HK-2 (cell line): ENCODE measurements at regions not wholly inside any gene's neighbourhood (a gene's known extent, or its start where the extent isn't known, plus 50 kb on each side); places are given as distances from the start of the nearest gene placed in this dataset.

ENCODE experiments used
- DNase-seq: peaks from one replicate; pipeline ENCODE4 v3.0.0-alpha.2; 2018; ENCODE audit not compliant: unreplicated experiment

DNA sequence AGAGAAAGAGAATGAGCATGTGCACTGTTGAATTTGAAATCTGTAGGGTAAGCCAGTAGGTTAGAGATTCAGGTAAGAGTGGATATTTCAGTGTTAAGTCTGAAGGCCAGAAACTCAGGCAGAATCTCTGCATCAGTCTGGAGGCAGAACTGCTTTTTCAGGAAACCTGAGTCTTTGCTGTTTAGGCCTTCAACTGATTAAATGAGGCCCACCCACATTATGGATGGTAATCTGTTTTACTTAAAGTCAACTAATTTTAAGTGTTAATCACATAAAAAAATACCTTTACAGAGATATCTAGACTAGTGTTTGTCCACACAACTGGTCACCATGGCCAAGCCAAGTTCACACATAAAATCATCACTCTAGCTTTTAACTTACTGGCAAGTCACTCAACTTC, 205.0 kb upstream of the DDHD1 start:
- no peak for DNase-seq

DNA sequence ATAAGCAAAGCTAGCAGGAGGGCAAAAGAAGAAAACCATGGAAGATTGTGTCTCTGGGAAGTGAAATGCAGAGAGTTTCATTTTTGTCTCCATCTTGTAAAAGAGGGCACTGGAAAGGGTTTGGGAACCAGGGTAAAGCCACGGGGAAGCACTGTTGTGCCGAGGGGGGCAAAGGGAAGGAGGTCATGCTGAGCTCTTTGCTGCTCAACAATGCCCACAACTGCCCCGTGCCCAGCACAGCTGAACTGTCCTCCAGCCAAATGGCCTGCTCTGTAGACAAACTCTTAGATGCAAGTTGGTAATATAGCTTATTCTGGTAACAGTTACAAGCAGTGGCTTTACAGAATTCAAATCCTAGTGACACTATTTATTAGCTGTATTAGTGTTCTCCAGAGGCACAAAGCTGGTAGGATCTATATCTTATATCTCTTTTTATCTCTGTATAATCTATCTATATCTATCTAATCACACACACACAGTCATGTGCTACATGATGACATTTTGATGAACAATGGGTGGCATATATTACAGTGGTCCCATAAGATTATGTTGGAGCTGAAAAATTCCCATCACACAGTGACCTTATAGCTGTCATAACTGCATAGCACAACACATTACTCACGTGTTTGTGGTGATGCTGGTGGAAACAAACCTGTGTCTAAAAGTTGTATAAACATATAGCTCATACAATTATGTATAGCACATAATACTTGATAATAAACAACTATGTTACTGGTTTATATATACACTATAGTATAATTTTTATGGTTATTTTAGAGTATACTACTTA, 203.4 kb upstream of the DDHD1 start:
- no peak for DNase-seq

DNA sequence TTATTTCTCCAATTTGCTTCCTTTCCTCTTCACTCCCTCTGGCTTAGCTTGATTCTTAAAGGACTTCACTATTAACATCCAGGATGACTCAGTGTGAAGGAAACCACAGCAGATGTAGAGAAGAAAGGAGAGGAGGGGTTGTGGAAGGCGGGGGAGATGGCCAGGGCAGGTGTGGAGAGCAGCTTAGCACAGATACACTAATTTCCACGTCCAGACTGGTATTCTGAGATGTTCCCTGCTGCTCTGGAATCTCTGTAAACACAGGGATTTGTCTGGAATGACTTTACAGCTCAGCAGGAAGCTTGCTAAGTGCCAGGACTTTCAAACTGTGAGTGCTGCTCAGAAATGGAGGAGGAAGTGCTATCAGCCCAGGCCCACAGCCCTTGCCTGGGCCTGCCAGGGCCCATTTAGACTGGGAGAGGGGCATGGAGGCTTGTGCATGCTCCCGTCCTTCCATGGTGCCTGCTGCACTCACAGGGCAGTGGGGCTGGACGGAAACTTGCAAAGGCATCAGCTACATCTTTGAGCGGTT, 202.5 kb upstream of the DDHD1 start:
- DNase-seq = no peak

DNA sequence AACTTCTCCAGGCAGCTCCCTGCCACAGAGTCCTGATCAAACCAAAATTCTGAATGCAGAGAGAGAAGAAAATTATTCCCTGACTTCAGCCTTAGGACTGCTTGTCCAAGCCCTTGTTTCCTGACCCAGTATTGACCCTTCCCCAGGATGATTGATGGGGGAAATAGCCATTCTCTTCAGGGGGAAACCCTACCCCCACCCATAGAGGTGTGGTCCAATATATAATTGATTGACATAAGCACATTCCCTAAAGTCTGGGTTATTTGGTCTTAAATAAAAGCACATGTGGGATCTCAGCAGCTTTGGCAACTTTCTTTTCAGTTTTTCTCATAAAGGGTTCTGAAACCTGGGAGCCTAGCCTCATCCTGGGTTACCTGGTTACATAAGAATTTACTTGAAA, 201.2 kb upstream of the DDHD1 start:
- DNase-seq = no peak

DNA sequence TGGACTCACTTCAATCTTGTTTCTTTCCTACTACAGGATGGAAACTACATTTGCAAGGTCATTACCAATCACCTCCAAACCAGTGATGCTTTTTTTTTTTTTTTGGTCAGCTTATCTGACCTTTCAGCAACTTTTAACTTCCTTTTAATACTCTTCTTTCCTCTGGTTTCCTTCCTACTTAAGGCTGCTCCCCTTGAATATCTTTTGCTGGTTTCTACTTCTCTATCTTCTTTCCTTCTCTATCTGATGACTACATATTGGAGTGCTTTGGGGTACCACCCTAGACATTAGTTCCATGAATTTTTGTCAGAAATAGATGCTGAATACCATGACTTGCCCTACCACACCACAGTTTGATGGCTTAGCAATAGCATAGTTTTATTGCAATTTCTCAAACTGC, 197.7 kb upstream of the DDHD1 start:
- no peak for DNase-seq

DNA sequence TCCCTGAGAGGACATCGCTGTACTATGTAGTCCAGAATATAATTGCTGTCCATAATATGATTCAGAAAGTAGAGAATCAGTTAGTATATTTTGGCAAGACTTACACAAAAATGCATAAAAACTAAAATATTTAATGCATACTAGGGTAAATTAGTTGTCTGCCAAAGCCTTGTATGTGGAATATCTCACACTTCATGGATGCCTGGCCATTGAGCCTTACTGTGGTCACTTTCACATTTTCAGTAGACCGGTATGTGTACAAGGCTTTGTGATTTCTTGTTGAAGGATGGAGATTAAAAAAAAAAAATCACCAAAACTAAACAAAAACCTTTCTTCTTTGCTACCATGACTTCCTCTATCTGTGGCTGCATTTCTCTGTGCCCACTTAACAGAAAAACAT, 197.3 kb upstream of the DDHD1 start:
- DNase-seq = no peak

DNA sequence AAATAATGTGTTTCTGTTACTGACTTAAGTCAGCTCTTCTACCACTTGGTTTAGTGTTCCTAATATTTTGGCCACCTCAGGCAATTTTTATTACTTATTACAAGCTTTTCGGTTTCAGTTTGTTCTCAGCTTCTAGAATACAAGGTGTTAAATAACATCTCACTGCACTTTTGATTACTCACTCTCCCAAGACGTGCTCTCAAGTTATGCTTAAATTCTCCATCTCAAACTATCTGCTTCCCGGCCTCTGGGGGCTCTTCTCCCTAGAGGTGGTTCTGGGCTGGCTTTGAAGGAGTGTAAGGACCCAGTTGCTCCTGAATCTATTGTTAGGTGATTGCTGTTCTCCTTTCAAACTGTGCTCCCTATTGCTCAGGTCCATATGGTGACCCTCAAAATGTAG, 193.9 kb upstream of the DDHD1 start:
- no peak for DNase-seq

DNA sequence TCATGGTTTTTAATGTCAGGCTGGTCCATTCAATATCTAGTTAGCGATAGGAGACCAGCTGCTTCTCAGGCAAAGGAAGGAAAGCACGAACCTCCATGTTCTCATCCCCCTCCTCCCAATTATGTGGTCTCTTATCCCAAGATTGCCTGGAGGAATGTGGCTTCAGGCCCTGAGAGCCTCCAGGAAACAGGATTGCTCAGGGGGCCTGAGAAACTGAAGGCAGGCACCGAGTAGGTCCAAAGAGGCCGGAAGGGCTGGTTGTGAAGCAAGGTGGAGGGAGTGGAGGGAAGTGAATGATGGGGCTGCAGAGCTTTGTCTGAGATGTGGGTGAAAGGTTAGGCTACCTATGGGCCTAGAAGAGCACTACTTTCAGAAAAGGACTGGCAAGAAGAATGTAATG, 188.2 kb upstream of the DDHD1 start:
- no peak for DNase-seq

DNA sequence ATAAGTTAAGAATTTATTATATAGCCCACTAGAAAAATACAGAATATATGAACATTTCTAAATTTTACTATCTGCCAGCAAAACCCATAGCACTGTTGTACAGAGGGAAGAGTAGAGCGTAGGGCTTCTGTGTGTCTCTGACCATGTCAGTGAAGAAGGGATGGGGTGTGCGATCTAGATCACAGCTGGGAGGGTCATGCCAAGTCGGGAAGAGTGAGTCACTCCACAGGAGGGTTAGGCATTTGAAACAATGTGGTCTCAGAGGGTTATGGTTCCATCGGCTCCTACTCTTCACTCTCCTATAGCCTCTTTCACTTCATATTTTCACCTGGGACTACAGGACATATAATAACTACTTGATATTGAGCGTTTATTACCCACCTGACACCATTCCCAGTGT, 185.1 kb upstream of the DDHD1 start:
- no peak for DNase-seq

DNA sequence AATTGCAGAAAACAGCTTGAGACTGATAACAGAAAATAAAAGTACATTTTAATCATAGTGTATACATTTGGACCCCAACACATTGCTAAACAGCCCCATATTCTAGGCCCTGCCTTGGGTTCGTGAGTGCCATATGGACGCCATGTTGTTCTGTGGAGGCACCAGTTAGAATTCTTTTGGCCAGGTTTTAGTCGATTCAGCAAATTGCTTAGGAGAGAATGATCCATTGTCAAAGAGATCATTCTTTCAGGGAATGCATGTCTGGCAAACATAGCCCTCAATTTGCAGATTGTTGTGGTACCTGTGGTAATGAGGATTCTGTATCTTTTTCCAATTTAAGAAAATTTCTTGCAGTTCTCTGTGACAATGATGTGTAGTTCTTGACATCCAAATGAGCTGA, 183.6 kb upstream of the DDHD1 start:
- no peak for DNase-seq

DNA sequence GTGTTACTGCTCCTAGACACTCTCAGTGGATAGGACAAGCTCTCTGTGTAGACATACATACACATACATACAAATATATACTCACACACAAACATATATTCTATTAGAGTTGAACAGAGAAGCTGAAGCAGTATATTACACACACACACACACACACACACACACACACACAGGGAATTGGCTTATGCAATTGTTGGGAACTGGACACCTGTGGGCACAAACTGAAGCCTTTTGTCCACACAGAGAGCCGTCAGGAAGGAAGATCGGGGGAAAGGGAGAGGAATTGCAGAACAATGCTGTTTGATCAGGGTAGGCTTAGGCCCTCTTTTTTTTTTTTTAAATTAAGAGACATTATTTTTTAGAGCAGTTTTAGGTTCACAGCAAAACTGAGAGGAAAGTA, 180.7 kb upstream of the DDHD1 start:
- DNase-seq = no peak

DNA sequence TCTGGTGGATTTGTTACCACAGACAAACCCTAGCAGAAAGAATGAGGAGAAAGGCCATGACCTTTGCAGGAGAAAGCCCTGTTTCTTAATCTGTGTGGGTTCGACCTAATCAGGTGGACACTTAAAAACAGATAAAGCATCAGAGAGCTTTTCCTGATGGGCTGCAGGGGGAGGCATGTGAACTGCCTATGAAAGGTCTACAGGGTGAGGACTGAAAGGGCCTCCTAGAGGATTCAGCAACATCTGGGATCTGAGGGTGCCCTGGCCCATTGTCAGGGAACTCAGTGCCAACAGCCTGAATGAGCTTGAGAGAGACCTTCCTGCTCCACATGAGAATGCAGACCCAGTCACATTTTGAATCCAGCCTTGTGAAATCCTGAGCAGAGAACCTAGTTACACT, 178.8 kb upstream of the DDHD1 start:
- no peak for DNase-seq

DNA sequence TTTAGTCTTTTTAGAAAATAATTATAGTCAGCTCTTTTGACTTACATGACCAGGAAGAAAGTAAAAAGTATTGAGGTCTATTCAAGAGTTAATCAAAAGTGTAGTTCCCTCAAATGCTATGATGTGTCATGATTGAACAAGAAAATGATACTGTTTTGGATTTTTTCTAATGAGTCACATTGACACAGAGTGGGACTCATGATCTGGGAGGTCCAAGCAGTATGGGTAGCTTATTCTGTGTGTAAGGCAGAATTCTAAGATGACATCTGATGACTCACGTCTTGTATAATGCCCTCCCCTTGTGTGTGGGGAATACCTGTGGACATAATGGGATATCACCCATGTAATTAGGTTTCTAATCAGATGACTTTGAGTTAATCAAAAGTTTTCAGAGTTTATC, 178.1 kb upstream of the DDHD1 start:
- DNase-seq = no peak

DNA sequence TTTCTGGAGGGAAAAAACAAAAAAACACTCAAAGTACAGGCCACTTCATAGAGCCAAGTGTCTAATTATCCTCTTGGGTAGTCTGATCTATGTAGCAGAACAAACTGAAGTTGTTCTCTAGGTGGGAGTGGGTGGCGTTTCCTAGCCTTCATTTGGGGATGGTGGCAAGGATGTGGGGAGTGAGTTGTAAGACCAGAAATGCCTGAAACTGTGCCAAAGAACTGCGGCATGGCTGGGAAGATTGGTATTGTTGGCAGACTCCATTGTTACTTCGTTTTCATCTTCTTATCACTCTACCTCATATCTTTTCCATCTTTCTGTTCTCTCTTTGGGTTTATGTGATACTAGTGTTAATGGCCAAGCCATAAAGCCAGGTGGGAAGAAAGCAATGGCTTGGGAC, 177.3 kb upstream of the DDHD1 start:
- no peak for DNase-seq

DNA sequence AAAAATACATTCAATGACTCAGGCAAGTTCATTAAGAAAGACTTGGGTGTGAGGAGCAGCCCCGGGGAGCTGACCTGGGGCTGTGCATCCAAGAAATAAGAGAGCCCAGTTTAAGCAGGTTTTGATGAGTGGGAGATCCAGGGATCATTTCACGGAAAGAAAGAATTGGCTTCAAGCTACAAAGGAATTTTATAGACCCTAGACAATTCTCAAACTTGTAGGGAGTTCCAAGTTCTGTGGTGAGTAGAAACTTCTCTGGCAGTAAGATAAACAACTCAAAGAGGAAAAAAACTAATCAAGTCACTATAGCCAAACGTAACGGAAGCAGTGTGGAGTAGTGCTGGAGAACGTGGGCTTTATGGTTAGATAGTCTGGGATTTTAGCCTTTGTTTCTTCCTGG, 175.7 kb upstream of the DDHD1 start:
- no peak for DNase-seq

DNA sequence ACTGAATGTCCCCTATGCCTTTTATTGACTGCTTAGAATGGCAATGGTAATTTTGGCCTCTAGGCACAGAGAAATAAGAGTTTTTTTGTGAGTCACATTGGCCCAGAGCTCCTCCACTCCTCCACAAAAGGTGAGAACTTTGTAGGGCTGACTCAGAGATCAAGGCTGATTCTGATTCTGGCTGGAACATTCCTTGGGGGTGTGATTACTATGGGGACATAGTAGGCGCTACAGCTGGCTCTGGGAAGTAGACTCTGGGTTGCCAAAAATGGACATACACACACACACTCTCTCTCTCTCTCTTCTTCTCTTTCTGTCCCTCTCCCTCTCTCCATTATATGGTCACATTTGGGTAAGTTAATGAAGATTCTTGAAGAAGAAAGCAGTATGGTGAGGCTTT, 174.6 kb upstream of the DDHD1 start:
- DNase-seq = no peak

DNA sequence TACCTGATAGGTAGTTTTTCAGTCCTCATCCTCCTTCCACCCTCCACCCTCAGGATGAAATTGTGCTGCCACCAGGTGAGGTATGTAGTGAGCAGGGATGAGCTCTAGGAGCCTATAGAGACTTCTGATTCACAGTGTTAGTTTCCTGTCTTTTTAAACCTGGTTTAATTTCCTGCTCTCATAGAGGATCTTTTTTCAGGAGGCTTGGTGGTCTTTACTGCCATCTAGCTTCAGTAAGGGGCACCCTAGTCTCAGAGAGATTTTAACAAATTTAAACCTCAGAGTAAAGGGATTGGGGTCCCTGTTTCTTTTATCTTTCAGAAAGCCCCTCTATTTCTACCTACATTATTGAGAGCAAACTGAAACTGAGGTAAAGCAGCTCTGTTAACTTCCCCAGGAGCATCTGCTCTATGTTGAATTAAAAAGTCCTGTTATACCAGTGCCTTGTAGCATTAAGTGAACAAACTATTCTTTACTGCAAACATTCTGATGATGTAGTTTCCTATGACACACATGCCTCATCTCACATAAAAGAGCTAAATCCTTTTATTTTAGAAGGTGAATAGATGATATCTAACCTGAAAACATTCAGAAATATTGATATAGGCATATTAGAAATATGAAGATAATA, 172.2 kb upstream of the DDHD1 start:
- DNase-seq = no peak

DNA sequence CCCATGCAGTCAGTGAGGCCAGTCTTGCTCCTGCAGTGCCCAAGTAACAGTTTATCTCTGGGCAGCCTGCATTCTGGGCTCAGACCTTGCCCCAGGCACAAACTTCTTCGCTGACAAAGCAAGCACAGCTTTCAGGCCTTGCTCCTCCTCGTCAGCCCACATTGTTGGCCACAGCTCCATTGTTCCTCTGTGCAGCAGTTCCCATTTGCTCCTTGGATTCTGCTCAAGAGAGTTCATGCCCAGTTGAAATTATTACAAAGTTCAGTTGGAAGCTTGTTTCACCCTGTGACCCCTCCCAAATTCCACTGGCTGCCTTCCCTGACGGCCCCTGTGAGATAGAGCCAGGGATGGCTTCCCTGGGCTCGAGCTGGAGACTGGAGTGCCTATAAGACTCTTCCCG, 163.4 kb upstream of the DDHD1 start:
- DNase-seq = no peak

DNA sequence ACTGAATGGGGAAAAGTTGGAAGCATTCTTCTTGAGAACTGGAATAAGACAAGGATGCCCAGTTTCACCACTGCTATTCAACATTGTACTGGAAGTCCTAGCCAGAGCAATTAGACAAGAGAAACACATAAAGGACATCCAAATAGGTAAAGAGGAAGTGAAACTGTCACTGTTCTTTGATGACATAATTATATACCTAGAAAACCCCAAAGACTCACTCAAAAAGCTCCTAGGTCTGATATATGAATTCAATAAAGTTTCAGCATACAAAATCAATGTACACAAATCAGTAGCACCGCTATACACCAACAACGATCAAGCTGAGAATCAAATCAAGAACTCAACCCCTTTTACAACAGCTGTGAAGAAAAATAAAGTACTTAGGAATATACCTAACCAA, 157.3 kb upstream of the DDHD1 start:
- no peak for DNase-seq

DNA sequence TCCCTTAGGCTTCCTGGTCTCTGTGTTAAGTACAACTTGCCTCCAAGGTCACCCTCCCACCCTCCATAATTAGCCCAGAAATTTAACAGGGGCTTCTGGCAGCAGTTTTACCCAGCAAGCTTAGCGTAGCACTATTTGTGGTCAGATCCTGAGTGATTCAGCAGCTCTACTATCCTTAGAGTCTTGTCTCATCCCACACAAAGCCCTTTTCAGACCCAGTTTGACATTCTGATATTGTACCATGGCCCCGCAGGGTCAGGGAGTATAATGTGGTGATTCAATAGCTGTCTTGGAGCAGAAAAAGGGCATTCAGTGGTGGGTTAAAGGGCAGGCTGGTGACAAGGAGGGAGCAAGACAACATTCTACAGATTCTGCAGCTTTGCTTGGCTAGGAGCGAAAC, 153.8 kb upstream of the DDHD1 start:
- no peak for DNase-seq

DNA sequence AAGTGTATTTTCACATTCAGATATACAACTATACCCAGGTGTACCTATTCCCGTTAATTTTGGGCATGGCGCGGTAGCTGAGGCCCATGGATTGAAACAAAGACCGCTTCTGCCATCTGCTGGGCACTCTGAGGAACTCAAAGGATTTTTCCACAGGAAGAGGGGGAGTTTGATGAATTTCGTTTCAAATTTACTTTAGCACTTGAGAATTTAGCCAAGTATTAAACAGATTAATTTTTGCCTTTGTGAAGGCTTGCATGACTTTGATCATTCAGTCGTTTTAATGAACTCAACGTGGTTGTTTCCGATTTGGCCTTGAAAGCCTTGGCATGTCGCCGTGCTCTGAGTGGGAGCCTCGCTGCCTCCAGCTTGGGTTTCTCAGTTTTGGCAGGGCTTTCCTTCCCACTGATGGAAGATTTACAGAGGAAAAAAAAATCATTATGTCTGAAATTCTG, 153.2 kb upstream of the DDHD1 start:
- no peak for DNase-seq

DNA sequence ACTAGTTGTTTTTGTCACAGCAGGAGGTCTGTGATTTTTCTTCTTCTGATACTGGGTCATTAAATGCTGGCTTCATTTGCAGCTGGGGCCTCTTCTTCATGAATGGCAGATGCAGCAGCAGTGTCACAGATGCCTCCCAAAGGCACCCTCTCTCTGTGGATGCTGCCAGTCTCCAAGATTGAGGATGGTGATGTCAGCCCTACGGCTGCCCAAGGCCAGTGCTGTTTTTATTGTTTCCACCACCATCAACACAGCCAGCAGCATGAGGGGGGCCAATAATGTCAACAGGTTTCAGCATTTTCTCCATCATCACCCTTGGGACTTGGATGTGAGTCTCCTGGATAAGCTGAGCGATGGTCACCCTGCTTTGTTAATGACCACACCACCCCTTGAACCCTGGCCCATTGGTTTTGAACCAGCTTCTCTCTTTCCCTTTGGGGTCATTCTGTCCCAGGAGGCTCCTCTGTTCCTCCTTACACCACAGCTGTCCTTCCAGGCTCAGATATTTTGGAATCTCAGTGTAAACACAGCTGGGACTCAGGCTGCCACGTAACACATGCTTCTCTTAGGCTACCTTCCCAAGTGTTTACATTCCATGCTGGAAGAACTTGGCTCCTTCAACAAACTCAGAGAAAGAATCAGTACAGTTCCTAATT, 151.7 kb upstream of the DDHD1 start:
- no peak for DNase-seq

DNA sequence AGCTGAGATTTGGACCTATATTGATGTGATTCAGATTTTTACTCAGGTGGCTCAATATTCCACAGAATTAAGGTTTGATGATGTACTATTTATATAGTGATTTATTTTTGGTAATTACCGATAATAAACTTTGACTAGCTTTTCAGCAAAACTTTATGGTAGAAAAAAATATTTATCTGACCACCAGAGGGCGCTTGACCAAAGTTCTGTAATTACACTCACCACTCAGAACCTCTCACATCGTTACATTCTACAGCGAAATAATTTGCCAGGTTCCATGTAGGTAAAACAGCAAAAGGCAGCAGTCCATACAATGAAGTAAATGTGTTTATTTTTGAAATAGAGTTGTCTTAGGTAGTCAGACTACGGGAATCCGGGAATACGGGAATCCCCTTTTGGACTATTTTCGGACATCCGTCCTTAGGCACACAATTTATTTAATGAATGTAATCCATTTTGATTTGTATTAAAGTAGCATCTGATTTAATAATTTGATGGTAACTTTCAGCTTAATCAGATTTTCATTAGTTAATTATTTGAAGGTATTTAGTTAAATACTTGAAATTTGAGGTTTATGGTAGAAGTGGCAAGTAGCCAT, 143.0 kb upstream of the DDHD1 start:
- DNase-seq = no peak
